Upper lobe of left lung (tissue), 6 donors: ENCODE measurements at regions not wholly inside any gene's neighbourhood (a gene's known extent, or its start where the extent isn't known, plus 50 kb on each side); places are given as distances from the start of the nearest gene placed in this dataset.
A peak's percentile ranks its signal among the peaks of the same experiment; 100 is the strongest.

ENCODE experiments used
- ATAC-seq, 2 donors: fragments of 200-7000 bp; cut with Tn5 transposase; one replicate each; pipeline ENCODE4 v1.9.1; 2022; ENCODE audit warnings: mild to moderate bottlenecking in 2 of 2, moderate library complexity in 2 of 2; ENCODE audit not compliant: low FRiP score in 2 of 2
- DNase-seq, 2 donors: peaks; one replicate each; pipeline ENCODE4 v3.0.0-alpha.2; 2019 to 2020
- H3K27ac ChIP-seq, 4 donors: fragments of 200-600 bp; sonication (generic); one replicate each; pipeline ENCODE4 v1.5.1; 2016 to 2019
- H3K27me3 ChIP-seq, 4 donors: fragments of 200-600 bp; sonication (generic); one replicate each; pipeline ENCODE4 v1.5.1; 2017 to 2019
- H3K36me3 ChIP-seq, 4 donors: fragments of 200-600 bp; sonication (generic); one replicate each; pipeline ENCODE4 v1.5.1; 2016 to 2019
- H3K4me1 ChIP-seq, 4 donors: fragments of 200-600 bp; sonication (generic); one replicate each; pipeline ENCODE4 v1.5.1; 2018 to 2019
- H3K4me3 ChIP-seq, 4 donors: fragments of 200-600 bp; sonication (generic); one replicate each; pipeline ENCODE4 v1.5.1; 2017 to 2019; ENCODE audit warnings: mild to moderate bottlenecking in 2 of 4, moderate library complexity in 1 of 4
- H3K9me3 ChIP-seq, 4 donors: fragments of 200-600 bp; sonication (generic); one replicate each; pipeline ENCODE4 v1.5.1; 2018 to 2019
- CTCF ChIP-seq, 6 experiments: fragments of 450-650 bp in 4 of 6; fragments of 200-600 bp in 2 of 6; sonication (generic) in 2 of 6; IDR thresholded peaks; one replicate each; pipeline ENCODE4 v1.5.1; 2016 to 2019; ENCODE audit warnings: antibody characterized with exemption in 6 of 6
- EP300 ChIP-seq, 4 donors: sonication (generic); formaldehyde crosslinking; IDR thresholded peaks; one replicate each; pipeline ENCODE4 v1.5.1; 2017; ENCODE audit warnings: antibody characterized with exemption in 4 of 4, control low read depth in 2 of 4
- POLR2A ChIP-seq, 4 donors: fragments of 450-650 bp; IDR thresholded peaks; one replicate each; pipeline ENCODE4 v1.5.1; 2016 to 2017; ENCODE audit warnings: antibody characterized with exemption in 4 of 4, mild to moderate bottlenecking in 2 of 4
- POLR2AphosphoS5 ChIP-seq, 2 donors: sonication (generic); formaldehyde crosslinking; IDR thresholded peaks; one replicate each; pipeline ENCODE4 v1.5.1; 2017; ENCODE audit warnings: antibody characterized with exemption in 2 of 2
- whole genome bisulfite sequencing, 2 donors: methylation state at CpG; one replicate each; pipeline ENCODE4 v1.1.5; 2017 to 2018; 5-methylcytosine and 5-hydroxymethylcytosine counted together
- donor health status: DM: no; HTN: no; CAD: no; lungs with moderate emphysema.
- donor health status: DM: no; HTN: yes; CAD: no; lungs with severe emphysema.

GRCh38 chr7:106493041-106493731 lies 167.8 kb downstream of the CCDC71L start:
- ATAC-seq (no peak), DNase-seq (peak in 1 of 2 donors; percentile 84)
- Histone ChIP-seq H3K27ac (no peak overlapping the region), H3K27me3 (no peaks in the 10 kb centered on the region), H3K4me3 (no peak overlapping the region), H3K4me1 (peaks cover 0 to 5% (median 1%) of the 10 kb centered on the region in 4 donors), H3K9me3 (no peaks in the 10 kb centered on the region), H3K36me3 (no peaks in the 10 kb centered on the region)
- no peak for TF ChIP-seq EP300 (IDR thresholded peaks at IDR 0.05)
- TF ChIP-seq CTCF (IDR thresholded peaks at IDR 0.05) = no peak
- no peak for TF ChIP-seq POLR2AphosphoS5 (IDR thresholded peaks at IDR 0.05)
- TF ChIP-seq POLR2A (IDR thresholded peaks at IDR 0.05) = no peak
- 57 to 75% methylated on average over 5 to 9 of the region's 9 CpGs for WGBS, 2 donors

- WGBS, 2 donors = 66 to 95% methylated on average over 5 of the region's 5 CpGs
- no peak overlapping the region for H3K27ac ChIP-seq
- H3K36me3 ChIP-seq = no peaks in the 10 kb centered on the region
- TF ChIP-seq CTCF (IDR thresholded peaks at IDR 0.05) = no peak
- TF ChIP-seq EP300 (IDR thresholded peaks at IDR 0.05) = no peak
- TF ChIP-seq POLR2AphosphoS5 (IDR thresholded peaks at IDR 0.05) = no peak
- TF ChIP-seq POLR2A (IDR thresholded peaks at IDR 0.05) = no peak
- H3K9me3 ChIP-seq = no peaks in the 10 kb centered on the region
- peaks cover 12 to 26% (median 18%) of the 10 kb centered on the region in 4 donors for H3K4me1 ChIP-seq
- H3K4me3 ChIP-seq = no peak overlapping the region
- ATAC-seq (no peak), DNase-seq (no peak)
- H3K27me3 ChIP-seq = no peaks in the 10 kb centered on the region
Measured at GRCh38 chr7:106488465-106488864, 172.5 kb downstream of the CCDC71L start.

GRCh38 chr7:106487892-106488291 lies 173.1 kb downstream of the CCDC71L start:
- no peaks in the 10 kb centered on the region for H3K36me3 ChIP-seq
- ATAC-seq = no peak
- H3K27ac ChIP-seq = no peak overlapping the region
- no peaks in the 10 kb centered on the region for H3K27me3 ChIP-seq
- H3K4me1 ChIP-seq = peaks cover 9 to 23% (median 18%) of the 10 kb centered on the region in 4 donors
- DNase-seq = no peak
- no peaks in the 10 kb centered on the region for H3K9me3 ChIP-seq
- H3K4me3 ChIP-seq = no peak overlapping the region
- TF ChIP-seq EP300 (IDR thresholded peaks at IDR 0.05) (no peak), POLR2AphosphoS5 (IDR thresholded peaks at IDR 0.05) (no peak), POLR2A (IDR thresholded peaks at IDR 0.05) (no peak), CTCF (IDR thresholded peaks at IDR 0.05) (no peak)

- TF ChIP-seq EP300 (IDR thresholded peaks at IDR 0.05) (no peak), CTCF (IDR thresholded peaks at IDR 0.05) (no peak), POLR2A (IDR thresholded peaks at IDR 0.05) (no peak), POLR2AphosphoS5 (IDR thresholded peaks at IDR 0.05) (no peak)
- peak overlapping the region in 3 of 4 donors; percentile 39 to 63 (median 50) for H3K27ac ChIP-seq
- no peak for DNase-seq
Measured at GRCh38 chr7:106486331-106486730, 174.6 kb downstream of the CCDC71L start.

GRCh38 chr7:106485919-106486318 lies 175.0 kb downstream of the CCDC71L start:
- TF ChIP-seq CTCF (IDR thresholded peaks at IDR 0.05) (no peak), POLR2A (IDR thresholded peaks at IDR 0.05) (no peak), POLR2AphosphoS5 (IDR thresholded peaks at IDR 0.05) (no peak), EP300 (IDR thresholded peaks at IDR 0.05) (no peak)
- peaks cover 9 to 23% (median 18%) of the 10 kb centered on the region in 4 donors for H3K4me1 ChIP-seq
- DNase-seq = no peak
- no peak overlapping the region for H3K4me3 ChIP-seq
- WGBS, 2 donors = 62 to 77% methylated on average over 1 of the region's 1 CpG
- no peaks in the 10 kb centered on the region for H3K9me3 ChIP-seq
- no peaks in the 10 kb centered on the region for H3K36me3 ChIP-seq
- peak in 1 of 2 donors; percentile 42 for ATAC-seq
- H3K27me3 ChIP-seq = no peaks in the 10 kb centered on the region
- peak overlapping the region in 3 of 4 donors; percentile 39 to 63 (median 50) for H3K27ac ChIP-seq

More at GRCh38 chr7:106486331-106486730, 174.6 kb downstream of the CCDC71L start:
- Histone ChIP-seq H3K27me3 (no peaks in the 10 kb centered on the region), H3K4me1 (peaks cover 9 to 23% (median 18%) of the 10 kb centered on the region in 4 donors), H3K36me3 (no peaks in the 10 kb centered on the region), H3K9me3 (no peaks in the 10 kb centered on the region), H3K4me3 (no peak overlapping the region)
- peak; percentile 53 to 54 for ATAC-seq
- 50 to 66% methylated on average over 3 of the region's 3 CpGs for WGBS, 2 donors
